Mucosa of descending colon (tissue), 3 donors: ENCODE measurements at regions not wholly inside any gene's neighbourhood (a gene's known extent, or its start where the extent isn't known, plus 50 kb on each side); places are given as distances from the start of the nearest gene placed in this dataset.
"Not testable (repeated sequence)": the region's sequence is repeated elsewhere in the genome, so short reads cannot be mapped to it uniquely, and the experiment has no call there.

ENCODE experiments used
- ATAC-seq: fragments of 200-7000 bp; cut with Tn5 transposase; one replicate; pipeline ENCODE4 v1.9.1; 2020; ENCODE audit warnings: mild to moderate bottlenecking, moderate library complexity
- DNase-seq, 3 donors: peaks; one replicate each; pipeline ENCODE4 v3.0.0-alpha.2; 2020
- H3K36me3 ChIP-seq: fragments of 200-600 bp; one replicate; pipeline ENCODE4 v1.8.0; 2021; ENCODE audit warnings: low read depth, mild to moderate bottlenecking
- H3K4me1 ChIP-seq: fragments of 200-600 bp; one replicate; pipeline ENCODE4 v1.8.0; 2021; ENCODE audit warnings: low read depth, mild to moderate bottlenecking
- H3K4me3 ChIP-seq: fragments of 200-600 bp; one replicate; pipeline ENCODE4 v1.8.0; 2021; ENCODE audit warnings: mild to moderate bottlenecking
- H3K9me3 ChIP-seq: fragments of 200-600 bp; one replicate; pipeline ENCODE4 v1.8.0; 2021; ENCODE audit warnings: mild to moderate bottlenecking
- CTCF ChIP-seq: fragments of 200-600 bp; IDR thresholded peaks from one replicate; pipeline ENCODE4 v1.8.0; 2022; ENCODE audit warnings: antibody characterized with exemption, mild to moderate bottlenecking
- intact Hi-C, 2 donors: fragments of 100-400 bp; cut with DNase I in 1 of 2; cut with micrococcal nuclease in 1 of 2; formaldehyde crosslinking; loops; one replicate each; pipeline versions ENCODE4 v1.11.0 to v1.11.1; 2022; cut with DNase I, micrococcal nuclease
- donor health status: DM: no; HTN: no; CAD: no; lungs with moderate emphysema.
- donor health status: DM: no; HTN: no; CAD: no.
- donor health status: DM: no; HTN: yes; CAD: no.

- DNase-seq (no peak), ATAC-seq (no peak)
- no peaks in the 10 kb centered on the region for H3K4me1 ChIP-seq
- no peaks in the 10 kb centered on the region for H3K36me3 ChIP-seq
- no peaks in the 10 kb centered on the region for H3K9me3 ChIP-seq
- intact Hi-C loops = no loop called here
- TF ChIP-seq CTCF = no peak
- H3K4me3 ChIP-seq = no peak overlapping the region
Observed at GRCh38 chr12:127829281-127830064, 437.5 kb upstream of the TMEM132C start.

- Histone ChIP-seq H3K36me3 (no peaks in the 10 kb centered on the region), H3K9me3 (no peaks in the 10 kb centered on the region), H3K4me3 (no peak overlapping the region), H3K4me1 (no peaks in the 10 kb centered on the region)
- DNase-seq (no peak), ATAC-seq (no peak)
- intact Hi-C loops = no loop called here
- TF ChIP-seq CTCF = no peak
Observed at GRCh38 chr12:127830065-127830460, 436.9 kb upstream of the TMEM132C start.

- intact Hi-C loops = no loop called here
- H3K9me3 ChIP-seq = no peaks in the 10 kb centered on the region
- DNase-seq = no peak
- ATAC-seq = no peak
- H3K4me3 ChIP-seq = no peak overlapping the region
- no peaks in the 10 kb centered on the region for H3K36me3 ChIP-seq
- no peak for TF ChIP-seq CTCF
- no peaks in the 10 kb centered on the region for H3K4me1 ChIP-seq
Observed at GRCh38 chr12:127830730-127831129, 436.2 kb upstream of the TMEM132C start.

- no peak for DNase-seq
- no peaks in the 10 kb centered on the region for H3K9me3 ChIP-seq
- TF ChIP-seq CTCF = no peak
- no peaks in the 10 kb centered on the region for H3K4me1 ChIP-seq
- intact Hi-C loops = no loop called here
- H3K4me3 ChIP-seq = no peak overlapping the region
- no peak for ATAC-seq
- H3K36me3 ChIP-seq = no peaks in the 10 kb centered on the region
Observed at GRCh38 chr12:127832172-127832571, 434.8 kb upstream of the TMEM132C start.

DNA sequence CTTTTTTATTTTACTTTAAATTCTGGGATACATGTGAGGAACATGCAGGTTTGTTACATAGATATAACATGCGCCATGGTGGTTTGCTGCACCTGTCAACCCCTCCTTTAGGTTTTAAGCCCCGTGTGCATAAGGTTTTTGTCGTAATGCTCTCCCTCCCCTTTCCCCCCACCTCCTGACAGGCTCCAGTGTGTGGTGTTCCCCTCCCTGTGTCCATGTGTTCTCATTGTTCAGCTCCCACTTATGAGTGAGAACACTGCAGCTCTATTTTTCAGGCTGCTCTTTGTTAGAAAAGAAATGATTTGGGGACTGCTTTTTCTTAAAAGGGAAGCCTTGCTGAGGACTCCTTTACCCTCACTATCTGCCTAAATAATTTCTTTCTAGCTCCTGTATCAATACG, 430.2 kb upstream of the TMEM132C start:
- H3K4me1 ChIP-seq, H3K9me3 ChIP-seq, intact Hi-C loops, H3K36me3 ChIP-seq, DNase-seq, ATAC-seq, H3K4me3 ChIP-seq: not testable (repeated sequence)

GRCh38 chr12:127857661-127858060, 409.3 kb upstream of the TMEM132C start:
- no peaks in the 10 kb centered on the region for H3K4me1 ChIP-seq
- no peak for TF ChIP-seq CTCF
- intact Hi-C loops = no loop called here
- H3K9me3 ChIP-seq = no peaks in the 10 kb centered on the region
- H3K36me3 ChIP-seq = no peaks in the 10 kb centered on the region
- no peak for DNase-seq
- no peak for ATAC-seq
- H3K4me3 ChIP-seq = no peak overlapping the region
